ENCODE measurements at regions not wholly inside any gene's neighbourhood (a gene's known extent, or its start where the extent isn't known, plus 50 kb on each side); places are given as distances from the start of the nearest gene placed in this dataset.

GRCh38 chr12:118874698-118875548 lies 106.4 kb upstream of the SRRM4 start:
- DNase-seq = peak; percentile 4

GRCh38 chr12:118880720-118881493 lies 100.4 kb upstream of the SRRM4 start:
- no peak for DNase-seq

GRCh38 chr12:118884226-118884625 lies 97.1 kb upstream of the SRRM4 start:
- no peak for DNase-seq

- DNase-seq = no peak
Observed at GRCh38 chr12:118900993-118901392, 80.3 kb upstream of the SRRM4 start.

DNA sequence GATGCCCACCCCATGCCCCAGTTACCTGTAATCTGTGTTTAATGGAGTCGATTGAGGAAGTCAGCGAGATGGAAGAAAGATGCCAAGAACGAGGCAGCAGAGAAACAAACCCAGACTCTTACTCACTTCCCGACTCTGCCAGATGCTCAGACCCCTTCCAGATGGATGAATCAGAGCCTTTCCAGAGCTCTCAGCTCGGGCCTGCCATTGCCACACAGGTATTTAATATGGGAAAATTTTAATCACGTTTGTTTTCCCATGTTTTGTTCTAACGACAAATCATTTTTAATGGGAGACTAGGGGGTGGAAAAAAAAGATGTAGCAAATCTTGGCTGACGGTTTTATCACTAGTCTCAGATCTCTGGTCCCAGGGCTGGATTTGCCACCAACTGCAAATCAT lies 72.5 kb upstream of the SRRM4 start:
- no peak for DNase-seq

DNA sequence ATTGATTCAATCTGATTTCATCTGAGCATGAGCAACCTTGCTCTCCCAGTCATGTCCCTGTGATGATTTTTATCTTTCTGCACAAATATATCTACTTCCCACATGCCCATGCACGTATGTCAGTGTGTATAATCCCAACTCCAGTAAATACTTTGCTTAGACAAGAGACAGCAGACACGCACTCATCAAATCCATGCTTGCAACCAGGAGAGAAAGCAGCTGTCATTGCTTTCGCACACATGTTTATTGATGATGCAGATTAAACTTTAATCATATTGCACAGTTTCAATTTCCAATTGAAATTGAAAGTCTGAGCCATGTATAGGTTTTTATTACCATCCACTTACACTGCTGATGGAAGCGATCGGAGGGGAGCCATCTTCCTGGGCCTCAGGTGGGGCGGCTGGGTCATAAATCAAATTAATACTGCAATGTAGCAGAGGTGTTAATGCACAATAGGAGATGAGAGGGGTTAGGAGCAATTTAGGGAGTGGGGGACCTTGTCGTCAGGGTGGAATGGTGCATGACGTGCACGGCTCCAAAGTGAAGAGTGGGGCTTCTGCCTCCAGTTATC lies 68.6 kb upstream of the SRRM4 start:
- DNase-seq = no peak

- no peak for DNase-seq
Observed at GRCh38 chr12:118921761-118922160, 59.6 kb upstream of the SRRM4 start.

DNA sequence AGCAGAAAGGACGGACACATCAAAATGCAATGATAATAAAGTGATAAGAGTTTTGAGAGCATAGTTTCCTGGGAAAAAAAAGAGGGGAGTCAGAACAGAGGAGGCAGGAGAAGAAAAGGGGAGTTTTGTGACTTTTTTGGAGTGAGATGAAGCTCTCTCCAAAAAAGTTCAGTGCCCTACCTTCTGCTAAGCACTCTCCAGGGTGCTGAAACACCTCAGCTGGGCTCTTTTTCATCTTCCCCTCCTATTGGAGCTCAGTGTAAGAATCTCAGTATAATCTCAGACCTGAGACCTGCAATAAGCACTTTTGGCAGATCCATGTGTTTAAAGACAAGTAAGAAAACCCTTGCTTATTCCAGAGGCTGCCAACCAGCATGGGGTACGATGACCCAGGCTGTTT lies 58.9 kb upstream of the SRRM4 start:
- DNase-seq = no peak

- DNase-seq = no peak
Observed at GRCh38 chr12:118925407-118925806, 55.9 kb upstream of the SRRM4 start.

DNA sequence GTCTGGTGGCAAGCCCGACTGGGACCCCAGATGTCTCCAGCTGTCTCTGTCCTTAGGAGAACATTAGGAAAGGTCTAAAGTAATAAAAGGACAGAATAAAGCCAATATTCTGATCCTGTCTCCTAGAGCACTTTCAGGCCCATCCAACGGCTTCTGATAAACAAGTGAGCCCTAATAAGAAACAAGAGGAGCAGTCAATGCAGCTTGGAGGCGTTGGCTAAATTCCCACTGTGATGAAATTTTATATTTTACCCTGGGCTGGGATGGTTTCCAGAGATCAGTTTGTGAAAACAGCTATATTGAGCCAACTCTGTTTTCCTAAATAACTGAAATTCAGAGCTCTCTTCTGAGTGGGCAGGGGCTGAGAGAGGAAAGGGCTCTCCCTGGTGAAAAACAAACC lies 55.5 kb upstream of the SRRM4 start:
- DNase-seq = no peak

All from DMS153 (cell line).